WERI-Rb-1 (cell line): ENCODE measurements at regions not wholly inside any gene's neighbourhood (a gene's known extent, or its start where the extent isn't known, plus 50 kb on each side); places are given as distances from the start of the nearest gene placed in this dataset.
"Not testable (repeated sequence)": the region's sequence is repeated elsewhere in the genome, so short reads cannot be mapped to it uniquely, and the experiment has no call there.

ENCODE experiments used
- DNase-seq: peaks from one replicate; pipeline ENCODE4 v3.0.0-alpha.2; 2020
- H3K27ac ChIP-seq: fragments of 250-450 bp; sonication (Bioruptor Pico); 2 replicates; pipeline ENCODE4 v1.5.1; 2020; ENCODE audit warnings: mild to moderate bottlenecking, moderate library complexity
- H3K27me3 ChIP-seq: fragments of 250-450 bp; sonication (Bioruptor Pico); 2 replicates; pipeline ENCODE4 v1.5.1; 2021; ENCODE audit warnings: mild to moderate bottlenecking, low read depth, moderate library complexity; ENCODE audit not compliant: insufficient read depth, severe bottlenecking
- H3K36me3 ChIP-seq: fragments of 250-450 bp; sonication (Bioruptor Pico); 2 replicates; pipeline ENCODE4 v1.5.1; 2020; ENCODE audit warnings: mild to moderate bottlenecking, moderate library complexity
- H3K4me3 ChIP-seq: 2 replicates; pipeline ENCODE4 v1.5.1; 2011; ENCODE audit warnings: low read depth, mild to moderate bottlenecking, control low read depth, low read length
- H3K9me3 ChIP-seq: fragments of 250-450 bp; sonication (Bioruptor Pico); 2 replicates; pipeline ENCODE4 v1.5.1; 2021; ENCODE audit warnings: mild to moderate bottlenecking, moderate library complexity; ENCODE audit not compliant: severe bottlenecking

- H3K36me3 ChIP-seq, H3K4me3 ChIP-seq, H3K27me3 ChIP-seq, H3K9me3 ChIP-seq, DNase-seq, H3K27ac ChIP-seq: not testable (repeated sequence)
Observed at GRCh38 chr7:153964481-153965112, 87.6 kb upstream of the DPP6 start.

GRCh38 chr7:153969016-153969415 is 83.2 kb upstream of the DPP6 start:
- H3K36me3 ChIP-seq, H3K27me3 ChIP-seq, H3K4me3 ChIP-seq, H3K9me3 ChIP-seq, H3K27ac ChIP-seq, DNase-seq: not testable (repeated sequence)

- not testable (repeated sequence) for H3K27me3 ChIP-seq, H3K27ac ChIP-seq, DNase-seq, H3K4me3 ChIP-seq, H3K36me3 ChIP-seq, H3K9me3 ChIP-seq
Observed at GRCh38 chr7:153974603-153975002, 77.6 kb upstream of the DPP6 start.

GRCh38 chr7:153976745-153977144 is 75.5 kb upstream of the DPP6 start:
- not testable (repeated sequence) for H3K4me3 ChIP-seq, H3K27ac ChIP-seq, DNase-seq

GRCh38 chr7:153983186-153983585 is 69.0 kb upstream of the DPP6 start:
- H3K9me3 ChIP-seq, H3K4me3 ChIP-seq, DNase-seq, H3K27me3 ChIP-seq, H3K36me3 ChIP-seq, H3K27ac ChIP-seq: not testable (repeated sequence)

More at GRCh38 chr7:153976745-153977144, 75.5 kb upstream of the DPP6 start:
- not testable (repeated sequence) for H3K9me3 ChIP-seq, H3K27me3 ChIP-seq, H3K36me3 ChIP-seq

- H3K27ac ChIP-seq, H3K27me3 ChIP-seq, H3K4me3 ChIP-seq, H3K9me3 ChIP-seq, H3K36me3 ChIP-seq, DNase-seq: not testable (repeated sequence)
Observed at GRCh38 chr7:153989066-153989627, 63.1 kb upstream of the DPP6 start.

- H3K27ac ChIP-seq, H3K27me3 ChIP-seq, H3K4me3 ChIP-seq, H3K9me3 ChIP-seq, DNase-seq, H3K36me3 ChIP-seq: not testable (repeated sequence)
Observed at GRCh38 chr7:153989742-153990425, 62.3 kb upstream of the DPP6 start.

GRCh38 chr7:153991471-153991870 is 60.7 kb upstream of the DPP6 start:
- H3K36me3 ChIP-seq, DNase-seq, H3K27me3 ChIP-seq, H3K27ac ChIP-seq, H3K9me3 ChIP-seq, H3K4me3 ChIP-seq: not testable (repeated sequence)

- H3K36me3 ChIP-seq, DNase-seq, H3K9me3 ChIP-seq, H3K27me3 ChIP-seq, H3K27ac ChIP-seq, H3K4me3 ChIP-seq: not testable (repeated sequence)
Observed at GRCh38 chr7:153993402-153993801, 58.8 kb upstream of the DPP6 start.

- not testable (repeated sequence) for H3K27me3 ChIP-seq, H3K9me3 ChIP-seq, H3K4me3 ChIP-seq, H3K36me3 ChIP-seq, H3K27ac ChIP-seq, DNase-seq
Observed at GRCh38 chr7:153998896-153999295, 53.3 kb upstream of the DPP6 start.
